ENCODE measurements at regions not wholly inside any gene's neighbourhood (a gene's known extent, or its start where the extent isn't known, plus 50 kb on each side); places are given as distances from the start of the nearest gene placed in this dataset.

DNA sequence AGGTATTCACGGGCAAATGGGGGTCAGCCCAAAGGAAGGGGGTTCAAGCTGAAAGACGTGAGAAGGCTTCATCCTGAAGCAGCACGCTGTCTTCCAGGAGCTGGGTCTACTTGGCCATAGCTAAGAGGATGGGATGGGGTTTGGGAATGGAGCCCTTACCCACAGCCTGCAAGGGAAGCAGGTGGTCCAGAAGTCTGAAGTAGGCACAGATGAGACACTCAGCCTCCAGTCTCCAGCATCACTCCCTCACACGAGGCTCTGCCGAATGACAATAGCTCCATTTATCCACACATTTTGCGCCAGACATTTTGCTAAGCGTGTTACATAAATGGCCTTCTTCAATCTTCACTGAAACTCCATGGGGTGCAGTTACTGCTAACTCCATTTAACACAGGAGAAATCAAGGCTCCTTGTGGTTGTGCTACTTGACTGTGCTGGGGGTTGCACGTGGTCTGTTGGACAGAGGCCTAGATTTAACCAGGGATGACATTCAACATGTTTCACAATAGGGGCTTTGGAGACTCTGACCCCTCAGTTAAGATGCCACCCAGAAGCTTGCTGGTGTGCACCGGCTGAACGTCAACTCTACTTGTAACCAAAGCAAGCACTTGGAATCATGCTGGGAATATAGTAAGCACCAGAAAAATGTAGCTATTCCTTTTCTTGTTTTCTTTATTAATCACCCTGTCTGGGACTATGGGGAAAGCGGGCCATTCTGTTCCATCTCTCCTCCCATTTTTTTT, 85.3 kb downstream of the FAM241B start:
- no peak for DNase-seq (ENCODE audit: extremely low read depth in 1 of 11, low read depth in 9 of 11, low spot score in 4 of 11)

DNA sequence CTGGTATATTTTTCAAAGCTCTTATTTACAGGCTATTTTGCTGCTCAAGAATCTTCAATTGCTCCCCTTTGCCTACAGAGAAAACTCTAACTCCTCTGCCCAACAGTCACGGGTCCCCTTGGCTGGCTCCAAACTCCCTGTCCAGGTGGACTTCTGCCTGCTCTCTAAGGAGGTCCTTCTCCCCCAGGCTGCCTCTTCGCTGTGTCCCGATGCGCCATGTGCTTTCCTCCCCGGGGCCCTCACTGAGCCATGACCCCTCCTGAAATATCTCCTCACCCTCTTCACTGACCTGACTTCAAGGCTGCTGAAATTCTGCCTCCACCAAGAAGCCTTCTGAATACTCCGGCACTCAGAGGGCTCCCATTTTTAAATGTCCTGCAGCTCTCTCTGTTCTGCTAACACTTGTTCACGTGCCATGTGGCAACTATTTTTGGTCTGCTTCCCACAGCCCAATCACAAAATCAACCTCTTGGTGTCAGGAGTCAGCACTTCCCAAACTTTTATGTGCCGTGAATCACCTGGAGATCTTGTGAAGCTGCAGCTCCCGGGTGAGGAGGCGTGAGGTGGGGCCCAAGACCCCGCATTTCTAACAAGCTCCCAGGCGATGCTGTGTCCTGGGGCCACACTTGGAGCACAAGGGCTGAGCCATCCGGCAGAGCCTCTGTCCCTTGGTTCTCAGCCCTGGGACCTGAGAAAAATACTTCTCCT, 85.7 kb upstream of the COL13A1 start:
- no peak for DNase-seq (ENCODE audit: extremely low read depth in 1 of 11, low read depth in 9 of 11, low spot score in 4 of 11)

DNA sequence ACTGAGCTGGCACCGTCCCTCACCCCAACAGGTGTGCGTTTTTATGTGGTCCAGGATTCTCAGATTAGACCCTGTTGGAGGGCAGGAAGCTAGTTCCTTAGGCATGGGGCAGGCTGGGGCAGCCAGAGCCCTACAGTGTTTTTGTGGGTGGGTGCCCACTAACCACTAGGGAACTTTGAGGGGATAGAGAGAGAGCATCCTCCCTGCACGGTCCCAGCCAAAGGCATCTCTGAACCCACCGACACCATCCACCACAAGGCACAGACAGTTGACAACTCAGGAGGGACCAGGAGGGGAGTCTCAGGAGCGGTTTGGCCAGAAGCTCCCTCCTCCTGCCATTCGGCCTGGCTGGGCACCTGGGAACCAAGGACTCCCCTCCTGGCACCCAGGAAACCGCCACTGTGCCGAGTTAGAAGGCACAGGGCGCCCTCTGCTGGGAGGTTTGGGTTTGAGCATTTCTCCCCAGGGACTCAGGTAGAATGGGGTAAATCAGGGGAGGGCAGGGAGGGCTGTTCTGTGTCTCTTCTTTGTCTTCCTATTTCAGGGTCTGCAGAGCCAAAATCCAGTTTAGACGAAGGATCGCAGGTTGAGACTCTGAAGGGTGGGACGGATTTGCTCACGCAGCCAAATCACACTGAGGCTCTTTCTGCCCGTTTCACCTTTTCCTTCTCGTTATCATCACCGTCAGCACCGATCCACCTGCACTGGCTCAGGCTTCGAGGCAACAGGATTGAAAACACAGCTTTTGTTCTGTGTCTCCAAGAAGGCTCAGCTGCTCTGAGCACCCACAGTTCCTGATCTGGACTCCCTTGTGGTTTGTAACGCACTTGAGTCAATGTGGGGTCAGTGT, 84.8 kb upstream of the COL13A1 start:
- DNase-seq (ENCODE audit: extremely low read depth in 1 of 11, low read depth in 9 of 11, low spot score in 4 of 11), result peak in 2 of 11 donors; percentile 23 to 39

DNA sequence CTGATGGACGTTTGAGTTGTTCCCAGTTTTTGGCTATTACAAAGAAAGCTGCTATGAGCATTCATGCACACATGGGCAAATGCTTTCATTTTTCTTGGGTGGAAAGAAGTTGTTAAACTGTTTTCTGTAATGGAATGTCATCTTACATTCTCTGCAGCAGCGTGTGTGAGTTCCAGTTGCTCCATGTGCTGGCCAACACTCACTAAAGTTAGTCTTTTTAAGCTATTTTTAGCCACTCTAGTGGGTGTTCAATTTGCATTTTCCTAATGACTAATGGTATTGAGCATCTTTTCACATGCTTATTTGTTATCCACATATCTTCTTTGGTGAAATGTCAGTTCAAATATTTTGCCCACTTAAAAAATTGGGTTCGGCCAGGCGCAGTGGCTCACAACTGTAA, 82.8 kb upstream of the COL13A1 start:
- DNase-seq (ENCODE audit: extremely low read depth in 1 of 11, low read depth in 9 of 11, low spot score in 4 of 11), result no peak

DNA sequence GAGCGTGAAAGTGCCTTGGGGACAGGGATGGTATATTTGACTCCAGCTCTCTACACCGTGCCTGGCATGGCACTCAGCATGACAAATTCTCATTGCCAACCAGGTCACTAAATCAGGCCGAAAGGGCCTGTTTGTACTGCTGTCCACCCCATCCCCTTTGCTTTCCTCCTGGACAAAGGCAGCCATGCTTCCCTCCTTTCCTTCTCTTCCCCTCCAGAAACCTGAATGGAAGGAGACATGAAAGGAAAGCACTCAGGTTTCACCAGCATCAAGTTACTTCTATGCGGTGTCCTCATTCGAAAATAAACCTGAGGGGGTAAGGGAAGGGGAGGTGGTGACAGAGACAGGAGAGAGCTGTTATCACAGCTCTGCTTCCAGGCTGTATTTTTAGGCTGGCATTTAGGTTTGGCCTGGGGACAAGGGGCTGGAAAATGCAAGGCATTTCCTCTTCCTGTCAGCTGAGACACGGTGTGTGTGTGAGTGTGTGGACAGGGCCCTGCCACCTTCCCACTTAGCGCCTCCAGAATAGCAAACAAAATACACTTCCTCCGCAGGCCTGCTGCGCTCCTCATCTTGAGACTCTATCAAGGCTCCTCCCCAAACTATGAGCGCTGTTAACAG, 79.9 kb upstream of the COL13A1 start:
- peak in 2 of 11 donors; percentile 35 to 43 for DNase-seq (ENCODE audit: extremely low read depth in 1 of 11, low read depth in 9 of 11, low spot score in 4 of 11)

DNA sequence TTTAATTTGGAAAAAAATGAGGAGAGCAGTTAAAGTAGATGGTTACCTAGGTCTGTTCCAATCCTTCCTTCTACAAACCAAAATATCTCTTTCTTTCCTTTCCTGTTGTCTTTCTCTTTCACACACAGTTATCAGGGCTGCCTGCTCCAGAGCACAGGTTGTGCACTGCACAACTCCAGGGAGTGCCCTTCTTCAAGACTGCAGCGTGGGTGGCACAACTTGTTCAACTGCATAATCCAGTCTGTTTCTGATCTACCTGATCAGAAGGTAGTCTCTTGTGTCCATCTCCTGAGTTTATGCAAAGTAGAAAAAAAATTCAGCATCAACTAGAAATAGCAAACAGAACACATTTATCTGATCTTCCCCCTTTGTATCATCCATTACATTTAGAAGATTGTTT, 78.1 kb upstream of the COL13A1 start:
- no peak for DNase-seq (ENCODE audit: extremely low read depth in 1 of 11, low read depth in 9 of 11, low spot score in 4 of 11)

DNA sequence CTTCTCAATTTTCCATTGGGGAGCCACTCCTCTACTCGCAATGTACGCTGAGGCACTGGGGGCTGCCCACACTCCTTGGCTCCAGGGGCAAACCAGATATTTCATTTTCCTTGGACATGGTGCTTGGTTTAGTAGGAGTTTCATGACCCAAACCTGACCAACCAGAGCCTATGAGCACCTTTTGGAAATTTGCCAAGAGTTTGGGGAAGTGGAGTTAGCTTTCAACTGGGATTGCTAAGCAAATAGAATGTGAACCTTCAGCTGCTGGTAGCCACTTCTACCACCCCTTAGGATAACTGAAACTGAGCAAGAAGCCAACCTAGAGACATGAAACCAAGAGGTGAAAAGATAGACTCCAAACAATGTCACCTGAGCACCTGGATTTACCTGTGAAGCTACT, 74.9 kb upstream of the COL13A1 start:
- DNase-seq (ENCODE audit: extremely low read depth in 1 of 11, low read depth in 9 of 11, low spot score in 4 of 11), result no peak

DNA sequence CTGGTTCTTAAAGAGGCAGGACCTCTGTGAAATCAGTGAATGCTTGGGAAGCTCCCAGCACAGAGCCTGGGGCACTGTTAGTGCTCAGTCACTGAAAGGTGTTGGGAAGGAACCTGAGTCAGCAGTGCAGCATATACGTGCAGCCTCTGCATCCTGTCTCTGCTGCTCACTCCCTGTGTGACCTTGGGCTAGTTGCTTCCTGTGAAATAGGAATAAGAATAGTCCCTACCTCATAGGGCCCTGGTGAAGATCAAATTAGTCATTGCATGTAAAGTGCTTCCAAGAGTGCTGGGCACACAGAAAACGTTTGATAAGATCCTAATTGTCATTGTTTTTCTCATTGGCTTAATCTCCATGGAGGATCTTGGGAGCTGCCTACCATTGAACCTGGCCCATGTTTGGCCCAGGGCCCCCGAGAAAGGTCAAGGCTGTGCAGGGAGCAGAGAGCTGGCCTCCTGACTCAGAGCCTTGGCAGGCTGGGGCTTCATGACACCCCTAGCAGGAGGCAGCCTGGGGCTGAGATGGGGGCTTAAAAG, 73.3 kb upstream of the COL13A1 start:
- DNase-seq (ENCODE audit: extremely low read depth in 1 of 11, low read depth in 9 of 11, low spot score in 4 of 11), result no peak

DNA sequence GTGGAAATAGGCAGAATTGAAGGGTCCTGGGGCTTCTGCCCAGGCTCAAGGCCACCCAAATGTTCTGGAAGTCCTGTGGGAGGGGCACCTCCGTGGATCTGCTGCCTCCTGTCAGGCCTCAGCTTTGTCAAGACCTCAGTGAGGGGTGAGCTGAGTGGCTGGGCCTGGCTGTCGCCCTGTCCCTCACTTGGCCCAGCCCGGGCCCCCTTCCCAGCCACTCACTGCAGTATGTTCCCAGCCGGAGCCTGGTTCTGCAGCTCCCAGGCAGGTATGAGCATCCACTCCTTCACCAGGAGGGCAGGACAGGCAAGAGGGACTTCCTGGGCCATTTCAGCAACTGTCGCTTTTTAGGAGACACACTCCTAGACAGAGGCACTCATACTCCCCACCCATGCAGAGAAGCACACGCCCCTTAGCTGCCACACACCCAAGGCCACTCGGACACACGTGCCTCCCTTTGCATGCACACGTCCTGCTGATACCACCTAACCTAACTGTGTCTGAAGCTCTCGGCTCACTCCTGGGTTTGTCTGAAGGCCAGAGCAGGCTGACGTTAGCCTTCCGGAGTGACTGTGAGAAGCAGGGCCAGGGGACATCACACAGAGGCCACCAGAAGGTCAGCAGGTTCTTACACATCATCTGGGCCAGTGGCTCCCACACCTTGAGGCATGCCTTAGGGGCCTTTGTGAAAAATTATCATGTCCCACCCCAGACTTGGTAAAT, 72.2 kb upstream of the COL13A1 start:
- DNase-seq (ENCODE audit: extremely low read depth in 1 of 11, low read depth in 9 of 11, low spot score in 4 of 11), result no peak

DNA sequence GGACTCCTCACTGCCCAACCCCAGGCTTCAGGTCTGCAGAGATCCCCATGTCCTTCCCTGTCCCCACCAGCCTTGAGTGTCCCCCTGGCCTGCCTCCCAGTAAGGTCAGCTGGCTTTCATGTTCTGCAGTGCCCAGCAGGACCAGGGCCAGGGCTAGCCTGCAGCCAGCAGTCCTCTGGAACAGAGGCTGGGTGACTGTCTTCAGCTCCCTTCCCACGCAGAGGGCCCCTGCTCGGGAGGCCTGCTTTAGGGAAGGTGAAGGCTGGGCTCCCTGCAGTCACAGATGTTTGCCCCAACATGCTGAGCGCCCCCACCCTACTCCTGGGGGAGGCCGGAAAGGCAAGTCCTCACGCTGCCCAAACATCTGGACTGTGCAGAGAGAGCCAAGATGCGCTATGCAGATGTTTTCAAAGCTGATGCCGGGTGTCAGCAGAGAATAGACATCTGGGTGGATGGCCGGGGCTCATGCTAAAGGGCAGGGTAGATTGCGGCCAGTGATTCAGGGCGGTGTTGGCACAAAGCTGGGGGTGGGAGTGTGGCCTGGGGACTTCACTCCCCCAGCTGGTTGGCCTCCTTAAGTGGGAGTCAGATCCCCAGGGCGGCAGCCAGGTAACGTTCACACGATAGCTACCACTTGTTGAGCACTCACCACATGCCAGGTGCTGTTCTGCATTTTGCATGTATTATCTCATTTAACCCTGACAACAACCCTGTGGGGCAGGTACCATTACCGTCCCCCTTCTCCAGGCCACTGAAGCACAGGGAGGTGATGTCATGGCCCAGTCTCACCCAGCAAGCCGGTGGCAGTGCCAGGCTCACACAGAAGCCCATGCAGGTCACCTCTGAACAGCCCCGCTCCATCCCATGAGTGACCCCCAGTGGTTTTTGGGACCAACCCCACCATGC, 71.2 kb upstream of the COL13A1 start:
- no peak for DNase-seq (ENCODE audit: extremely low read depth in 1 of 11, low read depth in 9 of 11, low spot score in 4 of 11)

DNA sequence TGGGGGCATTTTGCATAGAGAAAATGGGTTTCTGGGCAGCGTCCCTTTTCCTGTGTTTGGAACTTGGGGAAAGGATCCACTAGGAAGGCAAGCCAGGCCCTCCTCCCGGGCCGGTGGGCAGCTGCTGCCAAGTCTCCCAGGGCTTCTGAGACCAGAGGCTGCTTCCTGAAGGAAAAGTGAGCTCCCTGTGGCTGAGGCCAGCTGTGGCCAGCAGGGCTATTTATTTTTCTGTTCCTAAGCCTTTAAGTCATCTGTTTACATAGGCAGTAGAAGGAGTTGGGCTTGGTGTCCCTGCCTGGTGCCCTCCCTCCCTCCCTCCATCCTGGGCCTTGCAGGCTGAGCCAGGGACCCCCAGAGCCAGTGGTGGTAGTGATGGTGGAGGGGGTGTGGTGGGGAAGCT, 70.5 kb upstream of the COL13A1 start:
- no peak for DNase-seq (ENCODE audit: extremely low read depth in 1 of 11, low read depth in 9 of 11, low spot score in 4 of 11)

DNA sequence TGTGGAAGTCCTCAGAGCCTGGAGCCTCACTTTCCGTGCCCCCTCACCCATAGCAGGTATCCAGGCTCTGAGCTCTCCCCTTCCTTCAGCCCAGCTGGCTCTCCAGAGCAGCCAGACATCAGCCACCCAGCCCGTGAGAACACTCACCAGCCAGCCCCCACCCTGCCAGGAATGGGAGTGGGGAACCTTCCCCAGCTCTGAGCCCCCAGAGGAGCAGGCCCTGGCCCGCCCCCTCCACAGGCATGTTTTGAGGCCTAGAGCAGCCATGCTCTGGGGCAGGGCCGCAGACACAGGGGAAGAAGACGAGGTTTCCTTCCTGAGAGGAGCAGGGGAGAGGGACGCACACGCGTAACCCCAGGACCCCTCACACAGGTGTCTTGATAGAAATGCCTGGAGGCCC, 70.0 kb upstream of the COL13A1 start:
- DNase-seq (ENCODE audit: extremely low read depth in 1 of 11, low read depth in 9 of 11, low spot score in 4 of 11), result no peak

DNA sequence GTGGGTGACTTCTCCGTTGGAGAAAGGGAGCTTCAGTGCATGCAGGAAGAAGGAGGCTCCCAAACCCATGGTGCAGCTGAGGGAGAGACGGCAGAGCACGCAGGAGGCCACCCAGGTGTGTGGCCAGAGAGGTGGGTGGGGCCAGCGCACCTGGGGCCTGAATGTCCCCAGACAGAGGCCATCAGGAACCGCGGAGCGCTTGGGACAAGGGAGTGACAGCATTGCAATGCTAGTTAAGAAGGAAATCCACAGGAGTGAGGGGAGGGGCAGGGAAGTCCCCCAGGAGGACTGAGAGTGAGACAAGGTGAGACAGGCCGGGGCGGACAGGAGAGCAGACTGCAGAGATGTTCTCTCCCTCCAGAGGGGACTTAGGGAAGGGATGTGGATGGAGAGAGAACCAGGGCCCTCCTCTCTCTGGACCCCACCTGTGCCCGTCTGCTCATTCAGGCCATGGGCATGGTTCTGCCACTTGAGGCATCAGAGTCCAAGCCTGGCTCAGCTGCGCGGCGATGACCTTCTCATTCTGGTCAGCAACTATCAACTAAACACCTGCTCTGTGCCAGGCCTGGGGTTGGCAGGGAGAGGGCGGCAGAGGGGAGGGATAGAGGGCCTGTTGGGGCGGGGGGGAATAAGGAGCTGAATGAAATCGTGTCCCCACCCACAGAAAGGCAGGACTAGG, 69.4 kb upstream of the COL13A1 start:
- no peak for DNase-seq (ENCODE audit: extremely low read depth in 1 of 11, low read depth in 9 of 11, low spot score in 4 of 11)

DNA sequence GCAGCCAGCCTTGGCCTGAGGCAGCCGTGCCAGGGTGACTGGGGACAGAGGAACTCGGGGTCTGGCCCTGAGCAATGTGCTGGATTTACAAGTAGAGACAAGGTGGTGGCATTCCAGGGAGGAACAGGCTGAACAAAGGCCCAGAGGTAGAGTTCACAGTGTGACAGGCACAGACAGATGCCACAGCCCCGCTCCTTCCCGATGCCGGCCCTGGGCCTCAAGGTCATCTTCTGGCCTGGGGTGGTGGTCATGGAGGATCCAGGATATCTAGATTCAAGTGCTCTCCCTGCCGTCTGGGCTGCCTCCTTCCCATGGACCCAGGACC, 68.9 kb upstream of the COL13A1 start:
- DNase-seq (ENCODE audit: extremely low read depth in 1 of 11, low read depth in 9 of 11, low spot score in 4 of 11), result no peak

DNA sequence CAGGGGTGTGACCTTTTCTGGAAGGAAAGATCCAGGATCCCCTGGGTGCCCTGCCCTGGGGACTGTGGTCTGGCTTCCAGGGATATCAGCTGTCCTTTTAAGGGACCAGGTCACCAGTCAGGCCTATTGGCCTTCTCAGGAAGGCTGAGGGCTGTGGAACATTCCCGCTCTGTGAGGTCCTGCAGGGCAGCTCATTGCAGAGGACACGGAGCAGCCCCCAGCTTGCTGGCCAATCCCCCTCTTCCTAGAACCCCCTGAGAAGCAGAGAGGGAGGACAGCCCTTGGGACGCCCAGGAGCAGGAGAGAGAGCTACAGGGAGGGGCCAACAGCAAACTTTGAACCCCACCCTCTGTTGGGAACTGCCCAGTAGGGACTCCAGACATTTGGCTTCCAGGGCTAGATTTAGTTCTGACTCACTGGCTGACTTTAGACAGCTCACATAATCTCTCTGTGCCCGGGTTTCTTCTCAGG, 67.9 kb upstream of the COL13A1 start:
- DNase-seq (ENCODE audit: extremely low read depth in 1 of 11, low read depth in 9 of 11, low spot score in 4 of 11), result no peak

DNA sequence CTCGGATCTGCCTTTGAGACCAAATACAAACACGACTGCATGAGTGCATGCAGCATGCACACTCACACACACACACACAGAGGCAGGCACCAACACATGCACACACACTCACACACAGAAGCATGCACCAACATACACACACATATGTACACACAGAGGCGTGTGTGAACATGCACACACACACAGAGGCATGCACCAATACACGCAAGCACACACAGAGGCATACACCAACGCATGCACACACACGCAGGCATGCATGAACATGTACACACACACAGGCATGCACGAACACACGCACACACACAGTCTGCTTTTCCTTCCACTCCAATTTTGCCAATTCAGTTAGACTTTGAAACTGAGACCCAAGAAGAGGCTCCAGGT, 67.3 kb upstream of the COL13A1 start:
- DNase-seq (ENCODE audit: extremely low read depth in 1 of 11, low read depth in 9 of 11, low spot score in 4 of 11), result no peak

DNA sequence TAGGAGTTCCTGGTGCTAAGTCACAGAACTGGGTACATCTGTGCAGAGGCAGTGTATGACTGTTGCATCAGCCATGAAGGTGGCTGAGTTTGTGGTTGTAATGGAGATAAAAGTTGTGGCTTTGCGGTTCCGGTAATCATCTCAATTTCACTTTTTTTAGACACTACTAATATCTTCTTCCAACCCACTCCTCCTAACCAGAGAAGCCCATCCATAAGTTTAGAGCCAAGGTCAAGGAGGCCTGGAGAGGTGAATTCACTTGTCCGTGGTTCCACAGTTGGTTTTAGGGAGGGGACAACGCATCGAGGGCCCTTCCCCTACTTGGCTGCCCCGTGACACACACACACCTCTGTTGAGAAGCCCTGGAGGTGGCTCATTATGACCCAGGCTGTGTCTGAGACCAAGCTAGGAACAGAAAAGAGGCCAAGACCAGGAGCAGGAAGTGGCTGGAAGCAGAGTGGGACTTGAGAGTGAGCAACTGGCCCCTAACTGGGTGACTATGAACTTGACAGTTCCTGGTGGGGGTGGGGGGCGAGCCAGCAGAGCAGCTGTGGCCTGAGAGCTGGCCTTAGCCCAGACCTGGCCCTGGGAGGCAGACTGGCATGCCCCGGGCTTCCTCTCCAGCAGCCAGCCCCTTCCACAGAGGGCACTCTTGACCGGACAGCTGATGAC, 66.8 kb upstream of the COL13A1 start:
- DNase-seq (ENCODE audit: extremely low read depth in 1 of 11, low read depth in 9 of 11, low spot score in 4 of 11), result no peak

Data from renal cortex interstitium (tissue), 11 donors.